ENCODE measurements at regions not wholly inside any gene's neighbourhood (a gene's known extent, or its start where the extent isn't known, plus 50 kb on each side); places are given as distances from the start of the nearest gene placed in this dataset.

DNA sequence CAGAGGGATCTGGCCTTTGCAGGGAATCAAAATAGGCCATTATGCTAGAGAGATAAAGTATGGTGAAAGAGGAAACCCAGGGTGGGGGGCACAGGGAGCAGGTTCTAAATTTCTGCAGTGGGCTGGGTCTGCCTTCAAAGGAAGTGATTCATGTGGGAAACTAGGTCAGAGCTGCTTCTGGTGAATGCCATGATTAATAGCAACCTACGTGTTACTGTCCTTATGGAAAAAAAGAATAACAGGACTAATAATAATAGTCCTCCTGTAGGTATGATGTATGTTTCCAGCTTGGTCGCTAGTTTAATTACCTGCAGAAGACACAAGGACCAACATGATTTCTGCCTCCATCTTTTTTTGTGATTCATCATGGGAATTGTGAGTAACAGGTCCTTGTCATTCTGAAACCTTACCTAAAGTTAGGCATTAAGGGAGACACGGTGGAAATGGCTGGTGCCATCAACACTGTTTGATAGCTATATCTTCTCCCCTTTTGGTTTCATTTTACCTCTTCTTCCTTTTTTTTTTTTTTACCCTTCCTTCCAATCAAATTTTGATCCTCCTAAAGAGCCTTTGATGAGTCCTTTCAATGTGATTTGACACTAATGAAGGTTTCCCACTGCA, 180.4 kb downstream of the CPEB2 start:
- no peak for DNase-seq (ENCODE audit: low read depth)
- no peak overlapping the region for H3K4me3 ChIP-seq (ENCODE audit: low read length)
- TF ChIP-seq, protein P1, sequence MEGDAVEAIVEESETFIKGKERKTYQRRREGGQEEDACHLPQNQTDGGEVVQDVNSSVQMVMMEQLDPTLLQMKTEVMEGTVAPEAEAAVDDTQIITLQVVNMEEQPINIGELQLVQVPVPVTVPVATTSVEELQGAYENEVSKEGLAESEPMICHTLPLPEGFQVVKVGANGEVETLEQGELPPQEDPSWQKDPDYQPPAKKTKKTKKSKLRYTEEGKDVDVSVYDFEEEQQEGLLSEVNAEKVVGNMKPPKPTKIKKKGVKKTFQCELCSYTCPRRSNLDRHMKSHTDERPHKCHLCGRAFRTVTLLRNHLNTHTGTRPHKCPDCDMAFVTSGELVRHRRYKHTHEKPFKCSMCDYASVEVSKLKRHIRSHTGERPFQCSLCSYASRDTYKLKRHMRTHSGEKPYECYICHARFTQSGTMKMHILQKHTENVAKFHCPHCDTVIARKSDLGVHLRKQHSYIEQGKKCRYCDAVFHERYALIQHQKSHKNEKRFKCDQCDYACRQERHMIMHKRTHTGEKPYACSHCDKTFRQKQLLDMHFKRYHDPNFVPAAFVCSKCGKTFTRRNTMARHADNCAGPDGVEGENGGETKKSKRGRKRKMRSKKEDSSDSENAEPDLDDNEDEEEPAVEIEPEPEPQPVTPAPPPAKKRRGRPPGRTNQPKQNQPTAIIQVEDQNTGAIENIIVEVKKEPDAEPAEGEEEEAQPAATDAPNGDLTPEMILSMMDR (conservative IDR thresholded peaks at IDR 0.05; ENCODE audit: low read length): no peak

DNA sequence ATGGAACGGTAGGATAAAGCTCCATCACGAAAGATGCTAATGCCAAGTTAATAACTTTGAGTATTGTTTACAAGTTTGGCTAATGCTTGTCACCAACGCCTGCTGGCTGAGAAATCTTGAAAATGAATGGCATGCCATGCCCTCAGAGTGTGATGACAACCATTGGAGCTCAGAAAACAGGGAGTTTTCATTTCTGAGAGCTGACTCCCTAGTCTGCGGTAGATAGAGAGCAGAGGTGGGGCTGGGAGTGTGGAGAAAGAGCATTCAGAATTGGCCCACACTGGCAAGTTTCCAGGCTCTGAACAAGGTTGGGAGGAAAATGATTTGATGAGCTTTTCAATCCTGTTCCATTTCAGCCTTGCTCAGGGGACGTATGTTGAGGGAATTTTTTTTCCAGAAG, 183.9 kb downstream of the CPEB2 start:
- H3K4me3 ChIP-seq (ENCODE audit: low read length): no peak overlapping the region
- peak; percentile 39 for DNase-seq (ENCODE audit: low read depth)
- TF ChIP-seq, protein P1 (conservative IDR thresholded peaks at IDR 0.05; ENCODE audit: low read length): no peak

DNA sequence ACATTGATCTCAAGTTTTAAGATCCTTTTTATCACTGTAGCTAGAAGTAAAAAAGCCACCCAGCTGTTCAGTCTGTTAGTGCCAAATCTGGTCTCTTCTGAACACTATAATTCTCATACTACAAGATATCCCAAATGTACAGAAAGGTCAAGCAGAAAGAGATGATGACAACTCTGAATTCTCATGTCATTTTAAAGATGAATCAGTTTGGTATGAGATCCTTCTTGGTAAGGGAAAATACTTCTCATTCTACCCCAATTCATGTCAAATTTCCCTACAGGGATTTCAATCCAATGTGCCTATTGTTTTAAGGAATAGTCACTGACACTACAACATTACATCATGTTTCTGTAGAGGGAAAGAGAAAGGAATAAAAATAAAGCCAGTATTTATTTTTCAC, 184.5 kb downstream of the CPEB2 start:
- TF ChIP-seq, protein P1 (conservative IDR thresholded peaks at IDR 0.05; ENCODE audit: low read length): no peak
- H3K4me3 ChIP-seq (ENCODE audit: low read length): no peak overlapping the region
- DNase-seq (ENCODE audit: low read depth): no peak

DNA sequence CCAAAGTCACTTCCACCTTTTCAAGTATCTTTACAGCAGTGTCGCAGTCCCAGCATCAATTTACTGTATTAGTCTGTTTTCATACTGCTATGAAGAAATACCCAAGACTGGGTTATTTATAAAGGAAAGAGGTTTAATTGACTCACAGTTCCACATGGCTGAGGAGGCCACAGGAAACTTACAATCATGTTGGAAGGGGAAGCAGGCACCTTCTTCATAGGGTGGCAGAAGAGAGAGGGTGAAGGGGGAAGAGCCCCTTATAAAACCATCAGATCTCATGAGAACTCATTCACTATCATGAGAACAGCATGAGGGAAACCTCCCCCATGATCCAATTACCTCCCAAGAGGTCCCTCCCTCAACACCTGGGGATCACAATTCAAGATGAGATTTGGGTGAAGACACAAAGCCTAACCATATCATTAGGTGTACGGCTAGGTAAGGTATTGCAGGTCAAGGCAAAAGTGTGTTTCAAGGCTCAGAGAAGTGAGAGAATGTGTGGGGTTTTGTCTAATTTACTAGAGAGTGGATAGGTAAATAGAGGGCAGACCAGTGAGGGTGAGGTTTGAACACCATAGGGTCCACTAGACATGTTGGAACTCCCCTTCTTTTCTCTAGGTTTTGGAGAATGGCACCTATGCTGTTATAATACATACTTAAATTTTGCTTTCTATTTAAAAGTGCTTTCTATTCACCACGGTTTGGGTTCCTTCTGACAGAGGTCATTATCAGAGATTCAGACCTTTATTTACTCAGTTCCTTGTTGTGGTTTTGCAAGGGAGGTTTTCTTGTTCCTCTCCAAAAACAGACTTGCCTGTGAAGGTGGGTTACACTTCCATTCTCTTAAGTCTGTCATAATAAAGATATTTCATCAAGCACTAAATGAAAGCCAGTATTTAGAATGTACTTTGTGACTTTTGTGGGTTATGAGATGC, 186.6 kb downstream of the CPEB2 start:
- TF ChIP-seq, protein P1 (conservative IDR thresholded peaks at IDR 0.05; ENCODE audit: low read length): no peak
- no peak for DNase-seq (ENCODE audit: low read depth)
- H3K4me3 ChIP-seq (ENCODE audit: low read length): no peak overlapping the region

DNA sequence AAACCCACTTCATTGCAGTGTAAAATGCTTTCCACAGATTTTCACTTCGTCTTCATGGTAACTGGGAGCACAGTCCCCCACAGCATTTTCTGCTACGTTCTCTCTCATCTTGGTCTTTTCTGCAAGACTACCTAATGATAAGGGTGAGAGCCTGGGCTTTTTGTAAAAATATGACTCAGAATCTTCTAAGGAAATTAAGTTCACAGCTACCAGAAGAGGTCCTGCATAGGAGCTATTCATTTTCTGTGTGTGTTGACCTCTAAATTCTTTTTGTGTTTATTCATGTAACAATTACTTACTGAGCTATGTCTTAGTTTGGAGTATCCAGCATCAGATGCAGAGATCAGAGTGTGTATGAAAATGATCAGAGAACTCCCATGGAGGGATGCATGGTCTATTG, 192.2 kb downstream of the CPEB2 start:
- H3K4me3 ChIP-seq (ENCODE audit: low read length): no peak overlapping the region
- DNase-seq (ENCODE audit: low read depth): no peak
- TF ChIP-seq, protein P1 (conservative IDR thresholded peaks at IDR 0.05; ENCODE audit: low read length): no peak

DNA sequence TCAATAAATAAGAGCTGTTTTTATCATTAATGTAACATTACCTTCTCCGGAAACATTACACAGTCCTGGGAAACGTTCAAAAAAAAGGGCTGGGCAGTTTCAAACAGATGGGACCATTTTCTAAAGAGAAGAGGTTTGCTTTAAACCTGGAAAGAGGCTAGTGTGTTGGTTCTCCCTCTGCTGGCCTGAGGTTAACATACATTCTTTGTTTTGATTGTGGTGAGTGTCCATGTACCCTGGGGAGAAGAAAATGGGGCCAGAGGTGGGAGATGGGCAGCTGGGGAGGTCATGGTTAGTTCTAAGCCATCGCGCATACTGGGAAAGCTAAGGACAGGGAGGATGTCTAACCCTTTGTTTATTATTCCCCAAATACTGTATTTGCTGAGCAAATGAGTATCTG, 194.7 kb downstream of the CPEB2 start:
- TF ChIP-seq, protein P1 (conservative IDR thresholded peaks at IDR 0.05; ENCODE audit: low read length): peak; percentile 40; the same call in 1 of the 2 replicates
- peak; percentile 11 for DNase-seq (ENCODE audit: low read depth)
- no peak overlapping the region for H3K4me3 ChIP-seq (ENCODE audit: low read length)
